CD4-positive, alpha-beta T cell treated with Interleukin-6 at 100 ng/mL for 8 hours (primary cell): ENCODE measurements at regions not wholly inside any gene's neighbourhood (a gene's known extent, or its start where the extent isn't known, plus 50 kb on each side); places are given as distances from the start of the nearest gene placed in this dataset.
A peak's percentile ranks its signal among the peaks of the same experiment; 100 is the strongest.
"Not testable (repeated sequence)": the region's sequence is repeated elsewhere in the genome, so short reads cannot be mapped to it uniquely, and the experiment has no call there.

Source experiments
- DNase-seq: peaks from one replicate; pipeline ENCODE4 v3.0.0-alpha.2; 2020; ENCODE audit warnings: mixed read lengths, low spot score

DNA sequence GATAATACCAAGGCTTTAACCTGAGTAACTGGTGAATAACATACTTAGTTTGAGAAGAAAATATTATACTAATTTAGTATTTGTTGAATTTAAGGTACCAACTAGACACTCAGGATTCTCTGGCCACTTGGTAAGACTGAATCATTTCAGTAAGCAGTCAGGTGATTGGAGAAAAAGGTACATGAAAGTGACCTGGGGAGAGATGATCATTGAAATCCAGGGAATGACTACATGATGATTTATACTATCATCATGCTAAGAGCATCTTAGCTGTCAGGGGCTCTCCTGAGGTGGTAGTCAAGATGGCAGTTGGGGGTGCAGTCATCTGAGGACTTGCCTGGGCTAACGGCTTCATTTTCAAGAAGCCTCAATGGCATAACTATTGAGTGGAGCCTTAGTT is 571.2 kb upstream of the ACVR2A start:
- no peak for DNase-seq

GRCh38 chr2:147273106-147273505 is 571.7 kb upstream of the ACVR2A start:
- no peak for DNase-seq

DNA sequence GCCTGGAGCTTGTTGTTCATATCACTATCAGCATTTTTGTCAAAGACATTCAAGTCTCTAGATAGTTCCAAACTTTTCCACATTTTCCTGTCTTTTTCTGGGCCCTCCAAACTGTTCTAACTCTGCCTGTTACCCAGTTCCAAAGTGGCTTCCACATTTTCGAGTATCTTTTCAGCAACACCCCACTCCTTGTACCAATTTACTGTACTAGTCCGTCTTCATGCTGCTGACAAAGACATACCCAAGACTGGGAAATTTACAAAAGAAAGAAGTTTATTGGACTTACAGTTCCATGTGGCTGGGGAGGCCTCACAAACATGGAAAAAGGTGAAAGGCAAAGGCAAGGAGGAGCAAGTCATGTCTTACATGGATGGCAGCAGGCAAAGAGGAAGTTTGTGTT is 575.2 kb upstream of the ACVR2A start:
- DNase-seq: not testable (repeated sequence)

DNA sequence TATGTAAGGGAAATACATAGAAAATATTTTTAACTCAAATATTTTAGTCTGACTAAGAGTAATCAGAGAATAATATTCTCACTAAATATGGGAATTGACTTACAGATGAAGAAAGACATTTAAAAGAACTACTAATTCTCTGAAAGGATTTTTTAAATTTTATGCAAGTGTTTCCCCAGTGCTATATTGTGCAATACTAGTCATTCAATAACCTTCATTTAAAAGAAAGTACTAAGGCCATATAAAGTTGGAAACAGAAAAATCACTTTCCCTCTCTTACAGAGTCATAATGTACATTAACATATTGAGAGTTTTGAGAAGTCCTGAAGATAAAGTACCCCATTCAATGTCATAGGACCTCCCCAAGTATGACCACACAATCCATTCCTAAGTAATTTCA is 584.6 kb upstream of the ACVR2A start:
- DNase-seq: no peak

- no peak for DNase-seq
Observed at GRCh38 chr2:147255812-147256211, 589.0 kb upstream of the ACVR2A start.

GRCh38 chr2:147250652-147251356 is 594.0 kb upstream of the ACVR2A start:
- DNase-seq: no peak

- DNase-seq: no peak
Observed at GRCh38 chr2:147247749-147248148, 597.1 kb upstream of the ACVR2A start.

DNA sequence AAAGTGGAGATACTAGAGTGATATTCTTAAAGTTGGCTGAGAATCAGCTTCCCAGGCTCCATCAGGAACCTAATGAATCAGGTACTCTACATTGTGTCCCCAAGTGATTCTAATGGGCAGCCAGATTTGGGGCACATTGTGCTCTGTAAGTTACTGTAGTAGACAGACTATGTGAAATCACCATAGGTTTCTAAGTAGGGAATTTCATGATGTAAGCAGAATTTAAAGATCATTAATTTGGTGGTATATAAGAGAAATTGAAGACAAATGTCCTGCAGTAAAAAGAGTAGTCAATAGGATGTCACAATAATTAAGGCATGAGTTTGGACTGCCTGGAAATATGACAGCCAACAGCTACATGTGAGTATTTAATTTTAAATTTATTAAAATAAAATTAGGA is 602.4 kb upstream of the ACVR2A start:
- DNase-seq: no peak

GRCh38 chr2:147236601-147237000 is 608.2 kb upstream of the ACVR2A start:
- no peak for DNase-seq

- no peak for DNase-seq
Observed at GRCh38 chr2:147232225-147232669, 612.6 kb upstream of the ACVR2A start.

- DNase-seq: no peak
Observed at GRCh38 chr2:147231607-147232006, 613.2 kb upstream of the ACVR2A start.

DNA sequence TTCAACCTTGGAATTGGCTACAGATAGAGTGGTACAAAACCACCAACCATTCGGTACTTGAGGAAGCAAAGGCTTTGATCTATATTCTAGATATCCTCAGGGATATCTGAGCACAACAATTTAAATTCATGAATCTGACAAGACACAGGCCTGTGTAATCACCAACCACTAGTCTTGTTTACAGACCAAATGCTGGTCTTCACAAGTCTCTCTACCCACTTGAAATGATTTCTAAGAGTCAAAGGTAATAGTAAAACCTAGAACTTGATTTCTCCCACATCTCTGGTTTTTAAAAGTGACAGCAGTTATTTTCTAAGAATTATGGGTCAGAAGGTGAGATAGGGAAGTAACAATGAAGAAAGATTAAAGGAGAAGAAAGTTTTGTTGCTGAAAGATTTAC is 613.7 kb upstream of the ACVR2A start:
- DNase-seq: no peak

DNA sequence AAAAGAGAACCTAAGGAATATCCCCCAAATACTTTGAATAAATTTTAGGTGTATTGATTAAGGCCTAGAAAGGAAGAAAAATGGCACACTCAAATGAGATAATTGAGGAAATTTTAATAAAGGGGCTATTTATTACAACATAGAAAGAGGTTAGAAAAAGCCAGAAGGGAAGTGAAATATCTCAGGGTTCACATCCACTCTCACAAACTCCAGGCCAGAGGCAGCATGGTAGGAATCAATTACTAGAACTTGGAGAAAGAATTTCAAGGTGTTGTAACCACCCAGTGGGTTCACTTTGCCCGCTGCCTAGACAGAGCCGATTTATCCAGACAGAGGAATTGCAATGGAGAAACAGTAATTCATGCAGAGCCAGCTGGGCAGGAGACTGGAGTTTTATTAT is 617.5 kb upstream of the ACVR2A start:
- no peak for DNase-seq

- DNase-seq: no peak
Observed at GRCh38 chr2:147224070-147224469, 620.8 kb upstream of the ACVR2A start.

GRCh38 chr2:147223553-147224060 is 621.2 kb upstream of the ACVR2A start:
- no peak for DNase-seq

- no peak for DNase-seq
Observed at GRCh38 chr2:147223119-147223518, 621.7 kb upstream of the ACVR2A start.

DNA sequence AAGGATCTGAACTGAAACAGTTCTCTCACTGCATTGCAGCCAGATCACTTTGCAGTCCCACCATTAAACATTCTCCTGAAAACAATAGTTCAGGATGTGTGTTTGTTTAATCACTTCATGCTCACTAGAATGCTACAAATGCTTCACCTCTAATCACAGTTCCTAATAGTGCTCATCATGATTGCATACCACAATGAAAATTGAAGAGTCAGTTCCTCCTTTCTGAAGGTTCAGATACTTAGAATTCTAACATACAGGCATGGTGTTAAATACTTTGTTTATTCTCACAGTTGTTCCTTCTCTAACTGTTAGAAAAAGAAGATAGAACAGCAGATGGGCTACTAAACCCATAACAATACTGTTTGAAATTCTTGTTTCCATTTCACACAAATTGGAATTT is 622.3 kb upstream of the ACVR2A start:
- DNase-seq: no peak

- no peak for DNase-seq
Observed at GRCh38 chr2:147214914-147215313, 629.9 kb upstream of the ACVR2A start.

- DNase-seq: no peak
Observed at GRCh38 chr2:147211484-147211883, 633.3 kb upstream of the ACVR2A start.

DNA sequence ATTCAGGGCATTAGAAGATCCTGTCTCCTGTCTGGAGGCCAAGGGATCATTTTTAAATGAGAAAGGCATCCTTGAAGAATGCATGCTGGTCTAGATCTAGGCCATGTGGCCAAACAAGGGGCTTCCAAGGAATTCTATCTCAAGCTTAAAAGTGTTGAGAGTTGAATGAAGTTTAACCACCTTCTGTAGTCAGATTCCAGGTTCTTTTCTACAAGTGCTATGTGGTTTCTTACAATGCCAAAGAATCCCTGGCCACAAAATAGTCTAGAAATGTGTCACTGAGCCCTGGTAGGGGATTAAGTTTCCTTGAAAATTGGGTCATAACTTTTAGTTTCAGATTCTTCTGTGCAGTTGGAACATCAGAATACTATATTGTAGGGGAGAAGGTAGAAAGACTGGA is 640.7 kb upstream of the ACVR2A start:
- no peak for DNase-seq

- no peak for DNase-seq
Observed at GRCh38 chr2:147198651-147199171, 646.1 kb upstream of the ACVR2A start.

GRCh38 chr2:147197754-147198483 is 646.9 kb upstream of the ACVR2A start:
- no peak for DNase-seq

DNA sequence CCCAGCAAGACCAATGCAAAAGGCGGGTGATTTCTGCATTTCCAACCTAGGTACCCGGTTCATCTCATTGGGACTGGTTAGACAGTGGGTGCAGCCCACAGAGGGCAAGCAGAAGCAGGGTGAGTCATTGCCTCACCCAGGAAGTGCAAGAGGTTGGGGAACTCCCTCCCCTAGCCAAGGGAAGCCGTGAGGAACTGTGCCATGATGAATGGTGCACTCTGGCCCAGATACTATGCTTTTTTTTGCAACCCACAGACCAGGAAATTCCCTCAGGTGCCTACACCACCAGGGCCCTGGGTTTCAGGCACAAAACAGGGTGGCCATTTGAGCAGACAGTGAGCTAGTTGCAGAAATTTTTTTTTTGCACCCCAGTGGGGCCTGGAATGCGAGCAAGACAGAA is 662.6 kb upstream of the ACVR2A start:
- DNase-seq: peak; percentile 63
